ENCODE measurements at regions not wholly inside any gene's neighbourhood (a gene's known extent, or its start where the extent isn't known, plus 50 kb on each side); places are given as distances from the start of the nearest gene placed in this dataset.

DNA sequence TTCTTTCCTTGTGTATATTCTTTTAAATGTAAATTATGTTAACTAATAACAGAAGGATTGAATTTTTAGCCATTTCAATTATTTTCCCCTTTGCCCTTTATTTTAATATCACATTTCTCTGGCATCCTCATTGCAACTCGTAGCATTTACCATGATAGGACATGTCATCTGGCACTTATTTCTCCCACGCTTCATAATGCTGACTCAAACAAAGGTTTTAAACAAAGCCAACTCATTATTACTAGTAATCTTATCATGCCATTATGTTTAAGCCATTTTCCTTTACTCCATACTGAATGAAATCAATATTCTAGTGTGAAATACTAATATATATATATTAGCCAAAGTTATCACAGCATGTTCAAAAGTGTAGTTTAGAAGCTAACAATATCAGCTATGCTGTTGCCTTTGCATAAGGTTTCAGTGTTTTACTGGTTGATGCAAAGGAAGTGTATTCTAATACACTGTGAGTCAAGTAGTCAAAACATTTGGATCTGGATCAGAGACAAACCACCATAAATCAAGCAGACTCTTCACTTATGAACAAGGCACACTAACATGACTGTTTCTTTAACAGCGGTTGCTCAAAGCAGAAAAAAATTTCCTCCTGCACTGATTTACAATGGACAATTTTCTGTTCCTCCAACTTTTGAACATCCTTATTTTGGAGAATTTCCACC, 281.6 kb downstream of the SLC7A11 start:
- no peak for DNase-seq
- intact Hi-C loops (cut with DNase I; ENCODE audit: low total_unique reads), result no loop called here
- H3K4me1 ChIP-seq, result no peaks in the 10 kb centered on the region
- 59 to 76% (median 74%) methylated on average over 3 of the region's 3 CpGs for WGBS, 5 donors
- no peak overlapping the region for H3K27ac ChIP-seq
- H3K9me3 ChIP-seq, result no peaks in the 10 kb centered on the region
- TF ChIP-seq POLR2A (IDR thresholded peaks at IDR 0.05) (no peak), POLR2AphosphoS5 (IDR thresholded peaks at IDR 0.05) (no peak)
- TF ChIP-seq, protein P1, sequence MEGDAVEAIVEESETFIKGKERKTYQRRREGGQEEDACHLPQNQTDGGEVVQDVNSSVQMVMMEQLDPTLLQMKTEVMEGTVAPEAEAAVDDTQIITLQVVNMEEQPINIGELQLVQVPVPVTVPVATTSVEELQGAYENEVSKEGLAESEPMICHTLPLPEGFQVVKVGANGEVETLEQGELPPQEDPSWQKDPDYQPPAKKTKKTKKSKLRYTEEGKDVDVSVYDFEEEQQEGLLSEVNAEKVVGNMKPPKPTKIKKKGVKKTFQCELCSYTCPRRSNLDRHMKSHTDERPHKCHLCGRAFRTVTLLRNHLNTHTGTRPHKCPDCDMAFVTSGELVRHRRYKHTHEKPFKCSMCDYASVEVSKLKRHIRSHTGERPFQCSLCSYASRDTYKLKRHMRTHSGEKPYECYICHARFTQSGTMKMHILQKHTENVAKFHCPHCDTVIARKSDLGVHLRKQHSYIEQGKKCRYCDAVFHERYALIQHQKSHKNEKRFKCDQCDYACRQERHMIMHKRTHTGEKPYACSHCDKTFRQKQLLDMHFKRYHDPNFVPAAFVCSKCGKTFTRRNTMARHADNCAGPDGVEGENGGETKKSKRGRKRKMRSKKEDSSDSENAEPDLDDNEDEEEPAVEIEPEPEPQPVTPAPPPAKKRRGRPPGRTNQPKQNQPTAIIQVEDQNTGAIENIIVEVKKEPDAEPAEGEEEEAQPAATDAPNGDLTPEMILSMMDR (IDR thresholded peaks at IDR 0.05 in 8 of 11, conservative IDR thresholded peaks at IDR 0.05 in 3 of 11), result no peak
- H3K4me3 ChIP-seq, result no peak overlapping the region
- no peaks in the 10 kb centered on the region for H3K36me3 ChIP-seq
- H3K27me3 ChIP-seq (replicated peaks in 1 of 7), result no peaks in the 10 kb centered on the region

DNA sequence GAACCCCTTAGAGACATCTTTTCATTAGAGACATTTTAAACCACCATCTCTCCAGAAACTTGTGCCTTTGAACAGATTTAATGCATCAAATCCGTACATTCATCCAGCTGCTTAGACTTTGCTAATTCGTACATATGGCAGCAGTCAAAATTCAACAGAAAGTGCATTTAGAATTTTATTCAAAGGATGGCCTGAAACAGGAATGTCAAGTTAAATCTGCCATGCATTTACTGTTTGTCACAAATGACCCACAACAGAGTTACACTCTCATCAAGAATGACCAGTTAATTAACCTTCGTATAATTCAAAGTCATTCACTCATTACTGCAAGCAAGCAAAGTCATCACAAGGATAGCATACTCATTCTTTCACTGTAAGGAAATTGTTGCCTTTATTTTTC, 284.3 kb downstream of the SLC7A11 start:
- H3K36me3 ChIP-seq, result no peaks in the 10 kb centered on the region
- WGBS, 5 donors, result 83 to 89% (median 86%) methylated on average over 3 of the region's 3 CpGs
- intact Hi-C loops (cut with DNase I; ENCODE audit: low total_unique reads), result no loop called here
- TF ChIP-seq, protein P1 (IDR thresholded peaks at IDR 0.05 in 8 of 11, conservative IDR thresholded peaks at IDR 0.05 in 3 of 11), result no peak
- TF ChIP-seq POLR2A (IDR thresholded peaks at IDR 0.05) (no peak), POLR2AphosphoS5 (IDR thresholded peaks at IDR 0.05) (no peak)
- no peaks in the 10 kb centered on the region for H3K4me1 ChIP-seq
- H3K9me3 ChIP-seq, result no peaks in the 10 kb centered on the region
- no peak for DNase-seq
- H3K27ac ChIP-seq, result no peak overlapping the region
- no peak overlapping the region for H3K4me3 ChIP-seq
- no peaks in the 10 kb centered on the region for H3K27me3 ChIP-seq (replicated peaks in 1 of 7)

DNA sequence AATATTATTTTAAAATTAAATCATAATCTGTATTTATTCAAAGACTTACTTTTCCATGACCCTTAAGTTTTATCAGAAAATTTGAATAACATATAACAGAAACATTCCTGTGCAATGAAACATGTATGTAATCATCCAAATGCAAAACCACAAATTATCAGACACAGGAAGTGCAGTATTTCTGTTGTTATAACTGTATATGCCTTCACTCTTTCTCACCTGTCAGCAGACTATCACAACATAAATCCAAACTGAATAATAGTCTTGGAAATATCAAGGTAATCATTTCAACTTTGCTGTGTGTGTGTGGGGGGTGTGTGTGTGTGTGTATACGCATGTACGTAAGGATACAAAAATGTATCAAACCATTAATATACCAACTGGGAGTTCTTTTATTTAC, 285.9 kb downstream of the SLC7A11 start:
- Histone ChIP-seq H3K4me1 (no peaks in the 10 kb centered on the region), H3K9me3 (no peaks in the 10 kb centered on the region), H3K4me3 (no peak overlapping the region), H3K27ac (no peak overlapping the region), H3K36me3 (no peaks in the 10 kb centered on the region), H3K27me3 (replicated peaks in 1 of 7) (no peaks in the 10 kb centered on the region)
- TF ChIP-seq, protein P1 (IDR thresholded peaks at IDR 0.05 in 8 of 11, conservative IDR thresholded peaks at IDR 0.05 in 3 of 11), result no peak
- TF ChIP-seq POLR2A (IDR thresholded peaks at IDR 0.05) (no peak), POLR2AphosphoS5 (IDR thresholded peaks at IDR 0.05) (no peak)
- DNase-seq, result no peak
- intact Hi-C loops (cut with DNase I; ENCODE audit: low total_unique reads), result no loop called here
- 96 to 99% (median 96%) methylated on average over 2 of the region's 2 CpGs for WGBS, 5 donors

DNA sequence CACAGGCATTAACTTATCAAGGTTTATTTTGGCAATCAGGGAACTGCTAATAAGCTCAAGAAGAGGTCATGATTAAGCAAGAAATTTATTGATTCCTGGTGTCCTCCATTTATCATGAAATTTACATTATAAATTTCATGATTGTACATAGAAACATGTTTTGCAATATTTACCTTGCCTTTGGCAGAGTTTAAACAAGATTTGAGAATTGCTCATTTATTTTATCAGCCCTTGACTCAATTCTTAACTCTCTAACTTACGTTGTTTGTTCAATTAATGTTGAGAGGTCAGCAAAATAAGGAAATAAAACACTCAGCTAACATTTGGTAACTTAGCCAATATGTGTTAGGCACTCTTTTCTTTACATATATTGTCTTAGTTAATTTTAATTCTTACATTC, 286.6 kb downstream of the SLC7A11 start:
- Histone ChIP-seq H3K27me3 (replicated peaks in 1 of 7) (no peaks in the 10 kb centered on the region), H3K4me3 (no peak overlapping the region), H3K36me3 (no peaks in the 10 kb centered on the region), H3K27ac (no peak overlapping the region), H3K4me1 (no peaks in the 10 kb centered on the region), H3K9me3 (no peaks in the 10 kb centered on the region)
- TF ChIP-seq, protein P1 (IDR thresholded peaks at IDR 0.05 in 8 of 11, conservative IDR thresholded peaks at IDR 0.05 in 3 of 11), result no peak
- TF ChIP-seq POLR2AphosphoS5 (IDR thresholded peaks at IDR 0.05) (no peak), POLR2A (IDR thresholded peaks at IDR 0.05) (no peak)
- WGBS, 5 donors, result 81 to 91% (median 89%) methylated on average over 1 of the region's 1 CpG
- intact Hi-C loops (cut with DNase I; ENCODE audit: low total_unique reads), result no loop called here
- no peak for DNase-seq
